SU-DHL-6 (cell line): ENCODE measurements at regions not wholly inside any gene's neighbourhood (a gene's known extent, or its start where the extent isn't known, plus 50 kb on each side); places are given as distances from the start of the nearest gene placed in this dataset.

Experiments used
- H2AFZ ChIP-seq: fragments of 200-600 bp; sonication (generic); 2 replicates; pipeline ENCODE4 v1.6.1; 2014; ENCODE audit warnings: low read depth, mild to moderate bottlenecking, moderate library complexity, mixed read lengths, antibody characterized with exemption, low read length; ENCODE audit not compliant: severe bottlenecking
- H3F3A ChIP-seq: fragments of 200-600 bp; shearing (Covaris generic); 2 replicates; pipeline ENCODE4 v1.6.0; 2016; ENCODE audit warnings: antibody characterized with exemption, mild to moderate bottlenecking; ENCODE audit not compliant: insufficient read depth
- H3K27ac ChIP-seq: fragments of 200-600 bp; sonication (generic); 2 replicates; pipeline ENCODE4 v1.5.1; 2016; ENCODE audit warnings: low read depth, mild to moderate bottlenecking, low read length, moderate library complexity, mixed read lengths
- H3K27me3 ChIP-seq: fragments of 200-600 bp; sonication (generic), shearing (Covaris generic); 2 replicates; pipeline ENCODE4 v1.6.0; 2014; ENCODE audit warnings: mild to moderate bottlenecking, low read length
- H3K36me3 ChIP-seq: fragments of 200-600 bp; sonication (generic); 2 replicates; pipeline ENCODE4 v1.6.1; 2014; ENCODE audit warnings: mild to moderate bottlenecking, low read length, mixed read lengths
- H3K4me2 ChIP-seq: fragments of 300-600, 200-600 bp; shearing (Covaris generic), sonication (generic); 2 replicates; pipeline ENCODE4 v1.6.0; 2014; ENCODE audit warnings: low read length, low read depth, mild to moderate bottlenecking; ENCODE audit not compliant: poor library complexity, severe bottlenecking
- H3K4me3 ChIP-seq: fragments of 200-600 bp; sonication (generic); 2 replicates; pipeline ENCODE4 v1.5.1; 2014; ENCODE audit warnings: antibody characterized with exemption, low read length, mild to moderate bottlenecking, mixed read lengths; ENCODE audit not compliant: insufficient read depth, poor library complexity, severe bottlenecking
- H3K79me2 ChIP-seq: fragments of 200-600 bp; sonication (generic); 2 replicates; pipeline ENCODE4 v1.6.1; 2014; ENCODE audit warnings: mild to moderate bottlenecking, low read length, moderate library complexity; ENCODE audit not compliant: insufficient read depth
- H3K9ac ChIP-seq: fragments of 200-600 bp; sonication (generic); 2 replicates; pipeline ENCODE4 v1.7.0; 2014; ENCODE audit warnings: mild to moderate bottlenecking, low read length
- H3K9me2 ChIP-seq: fragments of 200-600 bp; sonication (generic); replicated peaks from 2 replicates; pipeline ENCODE4 v1.6.1; 2014; ENCODE audit warnings: low read length; ENCODE audit not compliant: insufficient read depth
- H3K9me3 ChIP-seq: fragments of 200-600 bp; sonication (generic); 2 replicates; pipeline ENCODE4 v1.6.1; 2014; ENCODE audit warnings: low read length, mixed read lengths; ENCODE audit not compliant: insufficient read depth
- H4K20me1 ChIP-seq: fragments of 200-600 bp; sonication (generic); 2 replicates; pipeline ENCODE4 v1.6.1; 2014; ENCODE audit warnings: low read depth, mild to moderate bottlenecking, antibody characterized with exemption, low read length, moderate library complexity, mixed read lengths
- EZH2phosphoT487 ChIP-seq: fragments of 200-600 bp; sonication (generic), shearing (Covaris generic); conservative IDR thresholded peaks from 2 replicates; pipeline ENCODE4 v1.6.1; 2018; ENCODE audit warnings: mild to moderate bottlenecking, antibody characterized with exemption, low read length, moderate library complexity, mixed read lengths
- TF ChIP-seq, protein P1 (sequence below): fragments of 200-600 bp; sonication (generic); IDR thresholded peaks from one replicate; pipeline ENCODE4 v1.5.1; 2017; ENCODE audit warnings: antibody characterized with exemption, mild to moderate bottlenecking, low read length, moderate library complexity; ENCODE audit not compliant: insufficient read depth, poor library complexity, severe bottlenecking

DNA sequence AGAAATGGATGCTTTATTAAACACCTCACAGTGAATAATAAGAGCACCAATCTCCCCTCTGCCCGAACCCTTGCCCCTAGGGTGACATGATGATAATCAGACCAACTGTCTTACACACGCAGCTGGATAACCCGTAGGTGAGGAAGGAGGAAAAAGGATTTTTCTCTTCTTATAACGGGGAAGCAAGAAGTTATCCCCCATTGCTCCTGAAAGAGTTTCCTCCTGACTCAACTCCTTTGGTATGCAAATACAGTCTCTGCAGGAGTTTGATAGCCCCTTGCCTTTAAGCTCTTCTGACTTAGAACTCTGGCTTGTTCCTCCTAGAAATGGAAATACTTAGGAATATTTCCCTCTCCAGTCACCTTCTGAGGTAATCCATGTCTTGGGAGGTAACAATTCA is 455.8 kb downstream of the TMEM135 start:
- Histone ChIP-seq H3K4me3 (no peak overlapping the region), H3K27ac (no peak overlapping the region), H3K9me3 (no peaks in the 10 kb centered on the region), H2AFZ (no peak overlapping the region), H3K27me3 (no peaks in the 10 kb centered on the region), H3K36me3 (no peaks in the 10 kb centered on the region), H4K20me1 (no peaks in the 10 kb centered on the region), H3K4me2 (no peak overlapping the region), H3K9me2 (no peaks in the 10 kb centered on the region), H3F3A (no peaks in the 10 kb centered on the region), H3K9ac (no peak overlapping the region), H3K79me2 (no peaks in the 10 kb centered on the region)
- no peak for TF ChIP-seq EZH2phosphoT487
- TF ChIP-seq, protein P1, sequence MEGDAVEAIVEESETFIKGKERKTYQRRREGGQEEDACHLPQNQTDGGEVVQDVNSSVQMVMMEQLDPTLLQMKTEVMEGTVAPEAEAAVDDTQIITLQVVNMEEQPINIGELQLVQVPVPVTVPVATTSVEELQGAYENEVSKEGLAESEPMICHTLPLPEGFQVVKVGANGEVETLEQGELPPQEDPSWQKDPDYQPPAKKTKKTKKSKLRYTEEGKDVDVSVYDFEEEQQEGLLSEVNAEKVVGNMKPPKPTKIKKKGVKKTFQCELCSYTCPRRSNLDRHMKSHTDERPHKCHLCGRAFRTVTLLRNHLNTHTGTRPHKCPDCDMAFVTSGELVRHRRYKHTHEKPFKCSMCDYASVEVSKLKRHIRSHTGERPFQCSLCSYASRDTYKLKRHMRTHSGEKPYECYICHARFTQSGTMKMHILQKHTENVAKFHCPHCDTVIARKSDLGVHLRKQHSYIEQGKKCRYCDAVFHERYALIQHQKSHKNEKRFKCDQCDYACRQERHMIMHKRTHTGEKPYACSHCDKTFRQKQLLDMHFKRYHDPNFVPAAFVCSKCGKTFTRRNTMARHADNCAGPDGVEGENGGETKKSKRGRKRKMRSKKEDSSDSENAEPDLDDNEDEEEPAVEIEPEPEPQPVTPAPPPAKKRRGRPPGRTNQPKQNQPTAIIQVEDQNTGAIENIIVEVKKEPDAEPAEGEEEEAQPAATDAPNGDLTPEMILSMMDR = no peak

DNA sequence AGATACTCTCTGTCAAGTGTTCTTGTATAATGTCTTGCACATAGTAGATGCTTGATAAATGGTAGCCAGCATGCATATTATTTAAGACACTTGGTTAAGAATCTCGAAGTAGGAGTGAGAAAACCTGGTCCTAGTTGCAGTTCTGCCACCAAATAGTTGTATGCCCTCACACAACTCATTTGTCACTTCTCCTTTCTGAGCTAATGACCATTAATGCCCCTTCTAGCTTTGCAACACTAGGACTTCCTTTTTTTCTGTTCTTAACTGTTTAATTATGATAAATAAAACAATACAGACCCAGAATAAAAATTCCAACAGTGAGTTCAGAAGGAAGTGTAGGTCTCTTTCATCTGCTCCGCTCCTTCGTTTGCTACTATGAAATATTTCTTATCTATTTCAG is 453.6 kb downstream of the TMEM135 start:
- Histone ChIP-seq H3K79me2 (no peaks in the 10 kb centered on the region), H3K27me3 (no peaks in the 10 kb centered on the region), H3K9me2 (no peaks in the 10 kb centered on the region), H3F3A (no peaks in the 10 kb centered on the region), H3K27ac (no peak overlapping the region), H3K36me3 (no peaks in the 10 kb centered on the region), H3K4me2 (no peak overlapping the region), H4K20me1 (no peaks in the 10 kb centered on the region), H3K4me3 (no peak overlapping the region), H2AFZ (no peak overlapping the region), H3K9ac (no peak overlapping the region), H3K9me3 (no peaks in the 10 kb centered on the region)
- TF ChIP-seq EZH2phosphoT487 = no peak
- TF ChIP-seq, protein P1 = no peak

DNA sequence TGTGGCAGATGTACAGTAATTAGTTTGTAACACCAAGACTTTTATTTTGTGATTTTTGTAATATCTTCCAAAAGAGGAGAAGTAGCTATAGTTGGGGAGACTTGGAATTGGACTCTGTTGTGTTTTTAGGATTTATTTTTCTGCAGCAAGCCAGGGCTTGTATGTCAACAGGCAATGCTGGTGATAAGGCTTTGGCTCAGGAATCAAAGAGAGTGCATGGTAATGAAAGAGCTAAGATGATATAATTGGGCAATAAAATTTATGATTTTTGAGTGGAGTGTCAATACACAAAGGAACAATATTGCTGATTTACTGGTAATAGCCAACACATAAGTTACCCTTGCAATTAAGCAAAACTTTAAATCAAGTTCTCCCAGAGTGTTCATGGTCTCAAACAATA is 452.9 kb downstream of the TMEM135 start:
- no peaks in the 10 kb centered on the region for H3K9me2 ChIP-seq
- no peaks in the 10 kb centered on the region for H3F3A ChIP-seq
- no peaks in the 10 kb centered on the region for H3K9me3 ChIP-seq
- no peaks in the 10 kb centered on the region for H3K79me2 ChIP-seq
- H3K4me3 ChIP-seq = no peak overlapping the region
- no peaks in the 10 kb centered on the region for H3K36me3 ChIP-seq
- no peak overlapping the region for H3K27ac ChIP-seq
- no peak for TF ChIP-seq EZH2phosphoT487
- TF ChIP-seq, protein P1 = no peak
- no peak overlapping the region for H2AFZ ChIP-seq
- no peaks in the 10 kb centered on the region for H4K20me1 ChIP-seq
- H3K27me3 ChIP-seq = no peaks in the 10 kb centered on the region
- H3K9ac ChIP-seq = no peak overlapping the region
- no peak overlapping the region for H3K4me2 ChIP-seq
